ENCODE measurements at regions not wholly inside any gene's neighbourhood (a gene's known extent, or its start where the extent isn't known, plus 50 kb on each side); places are given as distances from the start of the nearest gene placed in this dataset.

GRCh38 chr1:14479865-14480264, 118.6 kb upstream of the KAZN start:
- H3K27me3 ChIP-seq (ENCODE audit: insufficient read depth, poor library complexity, severe bottlenecking) = no peaks in the 10 kb centered on the region

GRCh38 chr1:14482784-14483450, 115.6 kb upstream of the KAZN start:
- Histone ChIP-seq H3K4me3 (replicated peaks; ENCODE audit: insufficient read depth, low read length) (no peak overlapping the region), H3K27me3 (ENCODE audit: insufficient read depth, poor library complexity, severe bottlenecking) (no peaks in the 10 kb centered on the region), H3K27ac (replicated peaks) (no peak overlapping the region)
- no peak for DNase-seq (ENCODE audit: low read depth in 1 of 2, low spot score in 1 of 2)
- TF ChIP-seq GABPA (IDR thresholded peaks at IDR 0.05; ENCODE audit: low read depth) (no peak), REST (IDR thresholded peaks at IDR 0.05; ENCODE audit: insufficient replicate concordance, low read depth) (no peak), CTCF (IDR thresholded peaks at IDR 0.05; ENCODE audit: insufficient read depth, low read length) (no peak), SPI1 (IDR thresholded peaks at IDR 0.05; ENCODE audit: borderline replicate concordance, low read depth) (no peak), POLR2AphosphoS5 (IDR thresholded peaks at IDR 0.05; ENCODE audit: low read depth) (no peak)

More at GRCh38 chr1:14479865-14480264, 118.6 kb upstream of the KAZN start:
- H3K27ac ChIP-seq (replicated peaks) = no peak overlapping the region
- no peak for DNase-seq (ENCODE audit: low read depth in 1 of 2, low spot score in 1 of 2)
- TF ChIP-seq REST (IDR thresholded peaks at IDR 0.05; ENCODE audit: insufficient replicate concordance, low read depth) (no peak), GABPA (IDR thresholded peaks at IDR 0.05; ENCODE audit: low read depth) (no peak), CTCF (IDR thresholded peaks at IDR 0.05; ENCODE audit: insufficient read depth, low read length) (no peak), POLR2AphosphoS5 (IDR thresholded peaks at IDR 0.05; ENCODE audit: low read depth) (no peak), SPI1 (IDR thresholded peaks at IDR 0.05; ENCODE audit: borderline replicate concordance, low read depth) (no peak)
- H3K4me3 ChIP-seq (replicated peaks; ENCODE audit: insufficient read depth, low read length) = no peak overlapping the region

GRCh38 chr1:14485285-14485684, 113.2 kb upstream of the KAZN start:
- Histone ChIP-seq H3K4me3 (replicated peaks; ENCODE audit: insufficient read depth, low read length) (no peak overlapping the region), H3K27ac (replicated peaks) (no peak overlapping the region), H3K27me3 (ENCODE audit: insufficient read depth, poor library complexity, severe bottlenecking) (no peaks in the 10 kb centered on the region)
- TF ChIP-seq CTCF (IDR thresholded peaks at IDR 0.05; ENCODE audit: insufficient read depth, low read length) (no peak), REST (IDR thresholded peaks at IDR 0.05; ENCODE audit: insufficient replicate concordance, low read depth) (no peak), SPI1 (IDR thresholded peaks at IDR 0.05; ENCODE audit: borderline replicate concordance, low read depth) (no peak), GABPA (IDR thresholded peaks at IDR 0.05; ENCODE audit: low read depth) (no peak), POLR2AphosphoS5 (IDR thresholded peaks at IDR 0.05; ENCODE audit: low read depth) (no peak)
- no peak for DNase-seq (ENCODE audit: low read depth in 1 of 2, low spot score in 1 of 2)
